Panc1 (cell line): ENCODE measurements at regions not wholly inside any gene's neighbourhood (a gene's known extent, or its start where the extent isn't known, plus 50 kb on each side); places are given as distances from the start of the nearest gene placed in this dataset.

Experiments
- CTCF ChIP-seq: fragments of 450-650 bp; IDR thresholded peaks from 2 replicates; pipeline ENCODE4 v1.5.1; 2017; ENCODE audit warnings: mild to moderate bottlenecking
- POLR2AphosphoS5 ChIP-seq: IDR thresholded peaks from 2 replicates; pipeline ENCODE4 v1.6.1; 2012; ENCODE audit warnings: mild to moderate bottlenecking, low read depth, low read length, moderate library complexity
- REST ChIP-seq, 2 experiments: IDR thresholded peaks; 2 replicates each; pipeline ENCODE4 v1.6.1; 2011 to 2012; ENCODE audit warnings: low read depth in 2 of 2, control low read depth in 1 of 2, low read length in 1 of 2, mild to moderate bottlenecking in 1 of 2, moderate library complexity in 1 of 2; ENCODE audit not compliant: insufficient read depth in 1 of 2
- SIN3A ChIP-seq: IDR thresholded peaks from 2 replicates; pipeline ENCODE4 v1.6.1; 2012; ENCODE audit warnings: low read depth, mild to moderate bottlenecking, low read length, moderate library complexity, borderline replicate concordance; ENCODE audit not compliant: insufficient read depth
- TCF7L2 ChIP-seq: IDR thresholded peaks from 2 replicates; pipeline ENCODE4 v1.6.1; 2011; ENCODE audit warnings: mild to moderate bottlenecking, low read depth, low read length, inconsistent platforms

GRCh38 chr2:219861307-219861706 lies 233.9 kb downstream of the SLC4A3 start:
- TF ChIP-seq CTCF (no peak), REST (IDR thresholded peaks at IDR 0.05; ENCODE audit: insufficient read depth in 1 of 2, low read depth in 2 of 2, low read length in 1 of 2) (no peak), SIN3A (no peak), POLR2AphosphoS5 (no peak), TCF7L2 (no peak)
